ENCODE measurements at regions not wholly inside any gene's neighbourhood (a gene's known extent, or its start where the extent isn't known, plus 50 kb on each side); places are given as distances from the start of the nearest gene placed in this dataset.

- H3K9me3 ChIP-seq (ENCODE audit: control insufficient read depth, low read depth, low read length), result no peaks in the 10 kb centered on the region
- H3K4me3 ChIP-seq (ENCODE audit: low read length), result no peak overlapping the region
- no peaks in the 10 kb centered on the region for H3K36me3 ChIP-seq (ENCODE audit: control insufficient read depth, low read depth, low read length)
- peaks cover 13% of the 10 kb centered on the region for H3K27me3 ChIP-seq (ENCODE audit: control insufficient read depth, insufficient read depth, low read length)
- no peaks in the 10 kb centered on the region for H3K4me1 ChIP-seq (ENCODE audit: control insufficient read depth, low read depth, low read length)
- H3K27ac ChIP-seq (ENCODE audit: low read length), result no peak overlapping the region
- H3K9ac ChIP-seq (ENCODE audit: low read length), result no peak overlapping the region
These were observed 74.1 kb upstream of the WNT7B start for GRCh38 chr22:46050916-46051614.

GRCh38 chr22:46051646-46052045 lies 74.7 kb upstream of the WNT7B start:
- Histone ChIP-seq H3K27ac (ENCODE audit: low read length) (no peak overlapping the region), H3K9ac (ENCODE audit: low read length) (no peak overlapping the region), H3K4me1 (ENCODE audit: control insufficient read depth, low read depth, low read length) (no peaks in the 10 kb centered on the region), H3K27me3 (ENCODE audit: control insufficient read depth, insufficient read depth, low read length) (peaks cover 7% of the 10 kb centered on the region), H3K4me3 (ENCODE audit: low read length) (no peak overlapping the region), H3K9me3 (ENCODE audit: control insufficient read depth, low read depth, low read length) (no peaks in the 10 kb centered on the region), H3K36me3 (ENCODE audit: control insufficient read depth, low read depth, low read length) (no peaks in the 10 kb centered on the region)

GRCh38 chr22:46052331-46052771 lies 75.4 kb upstream of the WNT7B start:
- H3K4me1 ChIP-seq (ENCODE audit: control insufficient read depth, low read depth, low read length), result no peaks in the 10 kb centered on the region
- no peak overlapping the region for H3K27ac ChIP-seq (ENCODE audit: low read length)
- H3K9me3 ChIP-seq (ENCODE audit: control insufficient read depth, low read depth, low read length), result no peaks in the 10 kb centered on the region
- no peak overlapping the region for H3K4me3 ChIP-seq (ENCODE audit: low read length)
- H3K27me3 ChIP-seq (ENCODE audit: control insufficient read depth, insufficient read depth, low read length), result peaks cover 3% of the 10 kb centered on the region
- no peak overlapping the region for H3K9ac ChIP-seq (ENCODE audit: low read length)
- H3K36me3 ChIP-seq (ENCODE audit: control insufficient read depth, low read depth, low read length), result no peaks in the 10 kb centered on the region

GRCh38 chr22:46052801-46053562 lies 76.0 kb upstream of the WNT7B start:
- Histone ChIP-seq H3K4me3 (ENCODE audit: low read length) (no peak overlapping the region), H3K36me3 (ENCODE audit: control insufficient read depth, low read depth, low read length) (no peaks in the 10 kb centered on the region), H3K4me1 (ENCODE audit: control insufficient read depth, low read depth, low read length) (no peaks in the 10 kb centered on the region), H3K27ac (ENCODE audit: low read length) (no peak overlapping the region), H3K9me3 (ENCODE audit: control insufficient read depth, low read depth, low read length) (no peaks in the 10 kb centered on the region), H3K27me3 (ENCODE audit: control insufficient read depth, insufficient read depth, low read length) (no peaks in the 10 kb centered on the region), H3K9ac (ENCODE audit: low read length) (no peak overlapping the region)

GRCh38 chr22:46053563-46054090 lies 76.7 kb upstream of the WNT7B start:
- no peaks in the 10 kb centered on the region for H3K4me1 ChIP-seq (ENCODE audit: control insufficient read depth, low read depth, low read length)
- no peaks in the 10 kb centered on the region for H3K9me3 ChIP-seq (ENCODE audit: control insufficient read depth, low read depth, low read length)
- no peaks in the 10 kb centered on the region for H3K27me3 ChIP-seq (ENCODE audit: control insufficient read depth, insufficient read depth, low read length)
- no peaks in the 10 kb centered on the region for H3K36me3 ChIP-seq (ENCODE audit: control insufficient read depth, low read depth, low read length)
- no peak overlapping the region for H3K4me3 ChIP-seq (ENCODE audit: low read length)
- H3K27ac ChIP-seq (ENCODE audit: low read length), result no peak overlapping the region
- no peak overlapping the region for H3K9ac ChIP-seq (ENCODE audit: low read length)

- Histone ChIP-seq H3K36me3 (ENCODE audit: control insufficient read depth, low read depth, low read length) (no peaks in the 10 kb centered on the region), H3K4me3 (ENCODE audit: low read length) (no peak overlapping the region), H3K27me3 (ENCODE audit: control insufficient read depth, insufficient read depth, low read length) (no peaks in the 10 kb centered on the region), H3K4me1 (ENCODE audit: control insufficient read depth, low read depth, low read length) (no peaks in the 10 kb centered on the region), H3K27ac (ENCODE audit: low read length) (no peak overlapping the region), H3K9ac (ENCODE audit: low read length) (no peak overlapping the region), H3K9me3 (ENCODE audit: control insufficient read depth, low read depth, low read length) (no peaks in the 10 kb centered on the region)
These were observed 77.4 kb upstream of the WNT7B start for GRCh38 chr22:46054091-46055073.

GRCh38 chr22:46055181-46055875 lies 78.4 kb upstream of the WNT7B start:
- Histone ChIP-seq H3K27me3 (ENCODE audit: control insufficient read depth, insufficient read depth, low read length) (no peaks in the 10 kb centered on the region), H3K9ac (ENCODE audit: low read length) (no peak overlapping the region), H3K4me3 (ENCODE audit: low read length) (no peak overlapping the region), H3K36me3 (ENCODE audit: control insufficient read depth, low read depth, low read length) (no peaks in the 10 kb centered on the region), H3K9me3 (ENCODE audit: control insufficient read depth, low read depth, low read length) (no peaks in the 10 kb centered on the region), H3K4me1 (ENCODE audit: control insufficient read depth, low read depth, low read length) (no peaks in the 10 kb centered on the region), H3K27ac (ENCODE audit: low read length) (no peak overlapping the region)

GRCh38 chr22:46055911-46056545 lies 79.1 kb upstream of the WNT7B start:
- Histone ChIP-seq H3K36me3 (ENCODE audit: control insufficient read depth, low read depth, low read length) (no peaks in the 10 kb centered on the region), H3K4me3 (ENCODE audit: low read length) (no peak overlapping the region), H3K27ac (ENCODE audit: low read length) (no peak overlapping the region), H3K9ac (ENCODE audit: low read length) (no peak overlapping the region), H3K9me3 (ENCODE audit: control insufficient read depth, low read depth, low read length) (no peaks in the 10 kb centered on the region), H3K27me3 (ENCODE audit: control insufficient read depth, insufficient read depth, low read length) (no peaks in the 10 kb centered on the region), H3K4me1 (ENCODE audit: control insufficient read depth, low read depth, low read length) (no peaks in the 10 kb centered on the region)

- Histone ChIP-seq H3K9ac (ENCODE audit: low read length) (no peak overlapping the region), H3K9me3 (ENCODE audit: control insufficient read depth, low read depth, low read length) (no peaks in the 10 kb centered on the region), H3K4me3 (ENCODE audit: low read length) (no peak overlapping the region), H3K36me3 (ENCODE audit: control insufficient read depth, low read depth, low read length) (no peaks in the 10 kb centered on the region), H3K4me1 (ENCODE audit: control insufficient read depth, low read depth, low read length) (no peaks in the 10 kb centered on the region), H3K27me3 (ENCODE audit: control insufficient read depth, insufficient read depth, low read length) (no peaks in the 10 kb centered on the region), H3K27ac (ENCODE audit: low read length) (no peak overlapping the region)
These were observed 79.7 kb upstream of the WNT7B start for GRCh38 chr22:46056546-46057245.
